Stimulated activated CD4-positive, alpha-beta T cell treated with anti-CD3 and anti-CD28 coated beads, Interleukin-12 subunit alpha, Interleukin-12 subunit beta, amount 100 ng/mL, for 4 hours (primary cell): ENCODE measurements at regions not wholly inside any gene's neighbourhood (a gene's known extent, or its start where the extent isn't known, plus 50 kb on each side); places are given as distances from the start of the nearest gene placed in this dataset.
"Not testable (repeated sequence)": the region's sequence is repeated elsewhere in the genome, so short reads cannot be mapped to it uniquely, and the experiment has no call there.

Source experiments
- DNase-seq: peaks from one replicate; pipeline ENCODE4 v3.0.0-alpha.2; 2020

GRCh38 chr1:157249326-157249725 is 111.1 kb upstream of the ETV3 start:
- no peak for DNase-seq

GRCh38 chr1:157247764-157248049 is 109.5 kb upstream of the ETV3 start:
- not testable (repeated sequence) for DNase-seq

- no peak for DNase-seq
These were observed 109.0 kb upstream of the ETV3 start for GRCh38 chr1:157247005-157247763.

- no peak for DNase-seq
These were observed 107.6 kb upstream of the ETV3 start for GRCh38 chr1:157245823-157246222.

- DNase-seq = no peak
These were observed 103.0 kb upstream of the ETV3 start for GRCh38 chr1:157241185-157241538.

GRCh38 chr1:157240495-157241184 is 102.4 kb upstream of the ETV3 start:
- DNase-seq = no peak

- no peak for DNase-seq
These were observed 101.7 kb upstream of the ETV3 start for GRCh38 chr1:157239936-157240335.

- no peak for DNase-seq
These were observed 100.4 kb upstream of the ETV3 start for GRCh38 chr1:157238585-157238984.

GRCh38 chr1:157237981-157238380 is 99.8 kb upstream of the ETV3 start:
- no peak for DNase-seq

GRCh38 chr1:157237522-157237921 is 99.3 kb upstream of the ETV3 start:
- no peak for DNase-seq

- no peak for DNase-seq
These were observed 97.9 kb upstream of the ETV3 start for GRCh38 chr1:157236072-157236471.

GRCh38 chr1:157235307-157235706 is 97.1 kb upstream of the ETV3 start:
- no peak for DNase-seq

GRCh38 chr1:157234705-157235273 is 96.6 kb upstream of the ETV3 start:
- no peak for DNase-seq

GRCh38 chr1:157233131-157233530 is 94.9 kb upstream of the ETV3 start:
- no peak for DNase-seq

- no peak for DNase-seq
These were observed 93.8 kb upstream of the ETV3 start for GRCh38 chr1:157231846-157232525.

- no peak for DNase-seq
These were observed 92.3 kb upstream of the ETV3 start for GRCh38 chr1:157230500-157230899.

GRCh38 chr1:157227700-157228099 is 89.5 kb upstream of the ETV3 start:
- DNase-seq = no peak

- DNase-seq = no peak
These were observed 88.5 kb upstream of the ETV3 start for GRCh38 chr1:157226739-157227138.

GRCh38 chr1:157219600-157219999 is 81.4 kb upstream of the ETV3 start:
- no peak for DNase-seq

- no peak for DNase-seq
These were observed 81.0 kb upstream of the ETV3 start for GRCh38 chr1:157219182-157219581.

- no peak for DNase-seq
These were observed 80.5 kb upstream of the ETV3 start for GRCh38 chr1:157218671-157219070.

- no peak for DNase-seq
These were observed 79.3 kb upstream of the ETV3 start for GRCh38 chr1:157217486-157217885.

- DNase-seq = no peak
These were observed 75.6 kb upstream of the ETV3 start for GRCh38 chr1:157213836-157214235.

- no peak for DNase-seq
These were observed 71.3 kb upstream of the ETV3 start for GRCh38 chr1:157209514-157209913.
